ENCODE measurements at regions not wholly inside any gene's neighbourhood (a gene's known extent, or its start where the extent isn't known, plus 50 kb on each side); places are given as distances from the start of the nearest gene placed in this dataset.

DNA sequence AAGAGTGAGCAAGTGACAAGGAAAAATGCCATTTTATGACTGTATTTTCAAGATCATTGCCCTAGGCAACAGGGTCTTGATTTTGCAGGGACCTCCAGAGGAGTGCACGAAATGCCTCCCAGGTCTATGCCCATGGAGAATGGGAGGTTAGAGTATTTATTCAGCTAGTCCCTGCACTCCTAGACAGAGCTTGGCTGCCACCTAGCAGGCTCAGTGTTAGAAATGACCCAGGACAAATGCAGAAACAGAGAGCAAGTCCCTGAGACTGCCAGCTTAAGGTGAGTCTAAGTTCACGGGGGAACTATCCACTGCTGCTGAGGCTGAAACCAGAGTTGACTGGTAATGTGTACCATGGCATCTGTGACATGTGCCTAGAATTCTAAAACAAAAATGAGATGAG, 506.4 kb downstream of the MED13L start:
- TF ChIP-seq POLR2A (IDR thresholded peaks at IDR 0.05): no peak
- TF ChIP-seq, protein P1, sequence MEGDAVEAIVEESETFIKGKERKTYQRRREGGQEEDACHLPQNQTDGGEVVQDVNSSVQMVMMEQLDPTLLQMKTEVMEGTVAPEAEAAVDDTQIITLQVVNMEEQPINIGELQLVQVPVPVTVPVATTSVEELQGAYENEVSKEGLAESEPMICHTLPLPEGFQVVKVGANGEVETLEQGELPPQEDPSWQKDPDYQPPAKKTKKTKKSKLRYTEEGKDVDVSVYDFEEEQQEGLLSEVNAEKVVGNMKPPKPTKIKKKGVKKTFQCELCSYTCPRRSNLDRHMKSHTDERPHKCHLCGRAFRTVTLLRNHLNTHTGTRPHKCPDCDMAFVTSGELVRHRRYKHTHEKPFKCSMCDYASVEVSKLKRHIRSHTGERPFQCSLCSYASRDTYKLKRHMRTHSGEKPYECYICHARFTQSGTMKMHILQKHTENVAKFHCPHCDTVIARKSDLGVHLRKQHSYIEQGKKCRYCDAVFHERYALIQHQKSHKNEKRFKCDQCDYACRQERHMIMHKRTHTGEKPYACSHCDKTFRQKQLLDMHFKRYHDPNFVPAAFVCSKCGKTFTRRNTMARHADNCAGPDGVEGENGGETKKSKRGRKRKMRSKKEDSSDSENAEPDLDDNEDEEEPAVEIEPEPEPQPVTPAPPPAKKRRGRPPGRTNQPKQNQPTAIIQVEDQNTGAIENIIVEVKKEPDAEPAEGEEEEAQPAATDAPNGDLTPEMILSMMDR (IDR thresholded peaks at IDR 0.05 in 4 of 5, conservative IDR thresholded peaks at IDR 0.05 in 1 of 5): no peak

All from gastrocnemius medialis (tissue), 4 donors.